ENCODE measurements at regions not wholly inside any gene's neighbourhood (a gene's known extent, or its start where the extent isn't known, plus 50 kb on each side); places are given as distances from the start of the nearest gene placed in this dataset.

GRCh38 chr4:187178084-187178483, 454.4 kb upstream of the FAT1 start:
- intact Hi-C loops (cut with DNase I): no loop called here
- whole genome bisulfite sequencing, 4 donors: 44 to 68% (median 60%) methylated on average over 5 to 6 of the region's 6 CpGs
- no peaks in the 10 kb centered on the region for H3K27me3 ChIP-seq
- no peak overlapping the region for H3K4me3 ChIP-seq
- no peak for DNase-seq
- H3K4me1 ChIP-seq (replicated peaks in 1 of 2): no peaks in the 10 kb centered on the region
- no peak for TF ChIP-seq CTCF (IDR thresholded peaks at IDR 0.05)
- TF ChIP-seq POLR2A (IDR thresholded peaks at IDR 0.05): no peak
- no peaks in the 10 kb centered on the region for H3K9me3 ChIP-seq (replicated peaks in 1 of 3)
- H3K36me3 ChIP-seq (replicated peaks in 1 of 2): no peaks in the 10 kb centered on the region
- no peak overlapping the region for H3K27ac ChIP-seq

DNA sequence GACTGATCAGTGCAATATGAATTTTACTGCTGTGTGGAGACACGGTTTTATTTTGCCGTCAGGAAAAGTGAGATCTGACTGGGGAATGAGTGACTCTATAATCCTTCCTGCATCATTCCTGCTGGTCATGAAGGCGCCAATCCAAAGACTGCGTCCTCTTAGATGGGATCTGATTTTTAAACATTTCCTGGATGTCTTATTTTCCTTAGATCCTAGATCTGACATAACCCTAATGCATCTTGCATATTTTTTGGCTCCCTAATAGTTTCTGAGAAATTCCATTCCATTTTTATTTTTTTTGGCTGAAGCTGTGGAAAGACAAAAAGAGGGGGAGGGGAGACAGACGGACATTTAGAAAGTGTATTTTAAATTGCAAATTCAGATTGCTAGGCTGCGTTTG, 454.9 kb upstream of the FAT1 start:
- Histone ChIP-seq H3K27ac (no peak overlapping the region), H3K27me3 (no peaks in the 10 kb centered on the region), H3K4me3 (no peak overlapping the region), H3K4me1 (replicated peaks in 1 of 2) (no peaks in the 10 kb centered on the region), H3K9me3 (replicated peaks in 1 of 3) (no peaks in the 10 kb centered on the region), H3K36me3 (replicated peaks in 1 of 2) (no peaks in the 10 kb centered on the region)
- TF ChIP-seq POLR2A (IDR thresholded peaks at IDR 0.05): no peak
- TF ChIP-seq CTCF (IDR thresholded peaks at IDR 0.05): no peak
- intact Hi-C loops (cut with DNase I): no loop called here
- WGBS, 4 donors: 55 to 67% (median 60%) methylated on average over 6 of the region's 6 CpGs
- no peak for DNase-seq

DNA sequence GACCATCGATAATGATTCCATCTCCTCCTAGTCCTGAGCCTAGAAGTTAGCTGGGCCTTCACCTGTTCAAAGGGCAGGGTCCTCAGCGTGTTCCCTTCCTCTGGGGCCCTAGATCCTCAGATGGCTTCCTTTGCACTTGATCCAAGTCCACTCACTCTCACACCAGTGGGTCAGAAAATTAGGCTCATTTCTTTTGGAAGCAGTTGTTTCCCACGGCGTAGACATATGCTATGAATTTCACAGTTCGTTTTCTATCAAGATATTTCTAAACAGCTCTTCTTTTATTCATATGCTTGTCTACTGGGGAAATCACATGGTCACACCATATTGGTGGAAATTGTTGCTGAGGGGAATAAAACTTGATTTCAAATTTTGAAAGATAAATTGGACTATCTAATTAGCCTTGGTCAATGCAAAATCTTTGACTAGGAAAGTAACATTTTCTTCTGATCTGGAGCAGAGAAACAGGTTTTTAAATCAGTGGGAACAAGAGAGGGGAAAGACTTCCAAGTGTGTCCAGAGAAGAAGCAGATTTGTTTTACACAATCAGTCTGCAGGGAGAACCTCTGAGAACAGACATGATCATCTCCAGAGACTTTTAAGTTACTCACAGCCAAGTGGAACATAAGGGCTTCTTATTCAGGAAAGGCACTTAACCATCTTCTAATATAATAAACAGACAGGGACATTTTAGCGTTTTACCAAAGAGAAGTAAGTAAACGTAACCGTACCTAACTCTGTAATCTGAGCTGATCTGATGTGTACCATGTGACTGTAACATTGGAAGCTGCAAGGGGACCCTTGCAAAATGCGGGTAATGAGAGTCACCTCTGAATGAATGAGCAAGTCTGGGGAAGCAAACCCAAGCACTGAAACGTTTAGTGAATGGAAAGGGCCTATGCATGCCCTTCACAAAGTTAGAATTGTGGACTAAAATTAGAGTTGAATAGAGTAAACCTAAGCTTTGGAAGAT, 455.7 kb upstream of the FAT1 start:
- no peaks in the 10 kb centered on the region for H3K27me3 ChIP-seq
- H3K4me1 ChIP-seq (replicated peaks in 1 of 2): no peaks in the 10 kb centered on the region
- intact Hi-C loops (cut with DNase I): no loop called here
- no peaks in the 10 kb centered on the region for H3K36me3 ChIP-seq (replicated peaks in 1 of 2)
- H3K27ac ChIP-seq: no peak overlapping the region
- DNase-seq: no peak
- TF ChIP-seq CTCF (IDR thresholded peaks at IDR 0.05): no peak
- TF ChIP-seq POLR2A (IDR thresholded peaks at IDR 0.05): no peak
- no peak overlapping the region for H3K4me3 ChIP-seq
- WGBS, 4 donors: 64 to 68% (median 66%) methylated on average over 10 of the region's 10 CpGs
- H3K9me3 ChIP-seq (replicated peaks in 1 of 3): no peaks in the 10 kb centered on the region

- H3K4me3 ChIP-seq: no peak overlapping the region
- H3K27me3 ChIP-seq: no peaks in the 10 kb centered on the region
- no peak overlapping the region for H3K27ac ChIP-seq
- H3K4me1 ChIP-seq (replicated peaks in 1 of 2): no peaks in the 10 kb centered on the region
- DNase-seq: no peak
- TF ChIP-seq CTCF (IDR thresholded peaks at IDR 0.05): no peak
- TF ChIP-seq POLR2A (IDR thresholded peaks at IDR 0.05): no peak
- 51 to 77% (median 69%) methylated on average over 6 of the region's 6 CpGs for WGBS, 4 donors
- intact Hi-C loops (cut with DNase I): no loop called here
- no peaks in the 10 kb centered on the region for H3K36me3 ChIP-seq (replicated peaks in 1 of 2)
- no peaks in the 10 kb centered on the region for H3K9me3 ChIP-seq (replicated peaks in 1 of 3)
Observed at GRCh38 chr4:187181054-187181453, 457.4 kb upstream of the FAT1 start.
